PC-9 (cell line): ENCODE measurements at regions not wholly inside any gene's neighbourhood (a gene's known extent, or its start where the extent isn't known, plus 50 kb on each side); places are given as distances from the start of the nearest gene placed in this dataset.

ENCODE experiments used
- BruUV-seq: library from RNA; stranded (reverse); fragments of 400-500 nt; replicated peaks from 2 replicates; lab custom pipeline; 2021; lab: Mats Ljungman, UMichigan
- CTCF ChIA-PET: fragments of 300-600 bp; sonication (Branson Sonifier 250); formaldehyde crosslinking; loops from one replicate; lab custom pipeline; 2022; ENCODE audit warnings: antibody characterized with exemption; lab: Charles Lee
- POLR2A ChIA-PET: fragments of 300-600 bp; sonication (Branson Sonifier 250); formaldehyde crosslinking; loops from one replicate; lab custom pipeline; 2022; ENCODE audit warnings: antibody characterized with exemption; ENCODE audit not compliant: unreplicated experiment; lab: Charles Lee
- DNase-seq, 2 experiments: peaks; one replicate each; pipeline versions ENCODE4 v3.0.0 to v3.0.0-alpha.2; 2015 to 2022; ENCODE audit warnings: mixed read lengths in 1 of 2
- H2AFZ ChIP-seq: fragments of 200-600 bp; sonication (generic); 2 replicates; pipeline ENCODE4 v1.8.1; 2017; ENCODE audit warnings: antibody characterized with exemption
- H3F3A ChIP-seq: fragments of 200-600 bp; sonication (generic); 2 replicates; pipeline ENCODE4 v1.8.1; 2017; ENCODE audit warnings: antibody characterized with exemption, mild to moderate bottlenecking, low read depth; ENCODE audit not compliant: insufficient read depth
- H3K27ac ChIP-seq: fragments of 200-600 bp; sonication (generic); 2 replicates; pipeline ENCODE4 v1.6.1; 2016; ENCODE audit warnings: mixed run types
- H3K27me3 ChIP-seq: fragments of 200-600 bp; sonication (generic); 2 replicates; pipeline ENCODE4 v1.6.1; 2016; ENCODE audit warnings: low read depth, mixed run types; ENCODE audit not compliant: insufficient read depth
- H3K36me3 ChIP-seq: fragments of 200-600 bp; sonication (generic); 2 replicates; pipeline ENCODE4 v1.6.1; 2016; ENCODE audit warnings: low read depth, mixed run types
- H3K4me1 ChIP-seq: fragments of 200-600 bp; sonication (generic); replicated peaks from 2 replicates; pipeline ENCODE4 v1.6.1; 2016; ENCODE audit warnings: mixed run types; ENCODE audit not compliant: insufficient read depth
- H3K4me2 ChIP-seq: fragments of 200-600 bp; sonication (generic); 2 replicates; pipeline ENCODE4 v1.6.1; 2017; ENCODE audit warnings: mixed run types
- H3K4me3 ChIP-seq: fragments of 200-600 bp; sonication (generic); 2 replicates; pipeline ENCODE4 v1.6.1; 2016; ENCODE audit warnings: mixed run types
- H3K79me2 ChIP-seq: fragments of 200-600 bp; sonication (generic); 2 replicates; pipeline ENCODE4 v1.6.1; 2017; ENCODE audit warnings: low read depth, mixed run types
- H3K9me2 ChIP-seq: fragments of 200-600 bp; sonication (generic); 2 replicates; pipeline ENCODE4 v1.8.1; 2017; ENCODE audit warnings: mild to moderate bottlenecking; ENCODE audit not compliant: insufficient read depth
- H3K9me3 ChIP-seq: fragments of 200-600 bp; sonication (generic); 2 replicates; pipeline ENCODE4 v1.8.1; 2016; ENCODE audit warnings: low read depth; ENCODE audit not compliant: insufficient read depth
- H4K20me1 ChIP-seq: fragments of 200-600 bp; sonication (generic); 2 replicates; pipeline ENCODE4 v1.8.1; 2017; ENCODE audit not compliant: insufficient read depth
- CTCF ChIP-seq: fragments of 200-600 bp; sonication (generic); conservative IDR thresholded peaks from 2 replicates; pipeline ENCODE4 v1.6.1; 2017; ENCODE audit warnings: mixed run types, antibody characterized with exemption, mild to moderate bottlenecking, moderate library complexity
- EZH2 ChIP-seq: fragments of 200-600 bp; sonication (generic); IDR thresholded peaks from 2 replicates; pipeline ENCODE4 v1.8.0; 2017; ENCODE audit warnings: antibody characterized with exemption, low read depth
- intact Hi-C: fragments of 100-400 bp; cut with micrococcal nuclease; formaldehyde crosslinking; loops from one replicate; pipeline ENCODE4 v1.10.0; 2022; ENCODE audit not compliant: unreplicated experiment

GRCh38 chr12:131610891-131611290 is 100.0 kb upstream of the SFSWAP start:
- H3K9me2 ChIP-seq: no peaks in the 10 kb centered on the region
- peaks cover 100% of the 10 kb centered on the region for H3K27me3 ChIP-seq
- no peak overlapping the region for H3K4me3 ChIP-seq
- H3K4me1 ChIP-seq: no peaks in the 10 kb centered on the region
- H3K36me3 ChIP-seq: no peaks in the 10 kb centered on the region
- H3K9me3 ChIP-seq: no peaks in the 10 kb centered on the region
- H4K20me1 ChIP-seq: no peaks in the 10 kb centered on the region
- H3K79me2 ChIP-seq: no peaks in the 10 kb centered on the region
- TF ChIP-seq CTCF (no peak), EZH2 (0 out of 2 replicates have a peak, but pooled peaks have one; percentile 34)
- DNase-seq: peak in 1 of 2 experiments; percentile 9
- POLR2A ChIA-PET: no interaction called here
- no peaks in the 10 kb centered on the region for H3F3A ChIP-seq
- BruUV-seq: no TSS peak
- intact Hi-C loops: no loop called here
- no peak overlapping the region for H3K27ac ChIP-seq
- CTCF ChIA-PET: no interaction called here
- no peak overlapping the region for H2AFZ ChIP-seq
- H3K4me2 ChIP-seq: no peak overlapping the region

- intact Hi-C loops: no loop called here
- H3K27ac ChIP-seq: no peak overlapping the region
- H3K4me1 ChIP-seq: no peaks in the 10 kb centered on the region
- no peak overlapping the region for H3K4me2 ChIP-seq
- no peaks in the 10 kb centered on the region for H3K9me3 ChIP-seq
- TF ChIP-seq CTCF (no peak), EZH2 (no peak)
- no peak overlapping the region for H2AFZ ChIP-seq
- no peaks in the 10 kb centered on the region for H3F3A ChIP-seq
- no peaks in the 10 kb centered on the region for H4K20me1 ChIP-seq
- H3K9me2 ChIP-seq: no peaks in the 10 kb centered on the region
- peaks cover 100% of the 10 kb centered on the region for H3K27me3 ChIP-seq
- no peak overlapping the region for H3K4me3 ChIP-seq
- peak in 1 of 2 experiments; percentile 26 for DNase-seq
- ChIA-PET CTCF (no interaction called here), POLR2A (no interaction called here)
- no peaks in the 10 kb centered on the region for H3K79me2 ChIP-seq
- H3K36me3 ChIP-seq: no peaks in the 10 kb centered on the region
- no TSS peak for BruUV-seq
Measured at GRCh38 chr12:131611416-131612091, 99.3 kb upstream of the SFSWAP start.

- Histone ChIP-seq H3K79me2 (no peaks in the 10 kb centered on the region), H3K27me3 (peaks cover 100% of the 10 kb centered on the region), H3K27ac (no peak overlapping the region), H3K4me3 (no peak overlapping the region), H3K9me3 (no peaks in the 10 kb centered on the region), H3K4me2 (no peak overlapping the region), H3K4me1 (no peaks in the 10 kb centered on the region), H2AFZ (no peak overlapping the region), H3F3A (no peaks in the 10 kb centered on the region), H3K9me2 (no peaks in the 10 kb centered on the region), H4K20me1 (no peaks in the 10 kb centered on the region), H3K36me3 (no peaks in the 10 kb centered on the region)
- POLR2A ChIA-PET: no interaction called here
- CTCF ChIA-PET: no interaction called here
- intact Hi-C loops: no loop called here
- DNase-seq: peak in 1 of 2 experiments; percentile 10
- TF ChIP-seq EZH2 (no peak), CTCF (no peak)
- no TSS peak for BruUV-seq
Measured at GRCh38 chr12:131612092-131612755, 98.7 kb upstream of the SFSWAP start.
